ENCODE measurements at regions not wholly inside any gene's neighbourhood (a gene's known extent, or its start where the extent isn't known, plus 50 kb on each side); places are given as distances from the start of the nearest gene placed in this dataset.

DNA sequence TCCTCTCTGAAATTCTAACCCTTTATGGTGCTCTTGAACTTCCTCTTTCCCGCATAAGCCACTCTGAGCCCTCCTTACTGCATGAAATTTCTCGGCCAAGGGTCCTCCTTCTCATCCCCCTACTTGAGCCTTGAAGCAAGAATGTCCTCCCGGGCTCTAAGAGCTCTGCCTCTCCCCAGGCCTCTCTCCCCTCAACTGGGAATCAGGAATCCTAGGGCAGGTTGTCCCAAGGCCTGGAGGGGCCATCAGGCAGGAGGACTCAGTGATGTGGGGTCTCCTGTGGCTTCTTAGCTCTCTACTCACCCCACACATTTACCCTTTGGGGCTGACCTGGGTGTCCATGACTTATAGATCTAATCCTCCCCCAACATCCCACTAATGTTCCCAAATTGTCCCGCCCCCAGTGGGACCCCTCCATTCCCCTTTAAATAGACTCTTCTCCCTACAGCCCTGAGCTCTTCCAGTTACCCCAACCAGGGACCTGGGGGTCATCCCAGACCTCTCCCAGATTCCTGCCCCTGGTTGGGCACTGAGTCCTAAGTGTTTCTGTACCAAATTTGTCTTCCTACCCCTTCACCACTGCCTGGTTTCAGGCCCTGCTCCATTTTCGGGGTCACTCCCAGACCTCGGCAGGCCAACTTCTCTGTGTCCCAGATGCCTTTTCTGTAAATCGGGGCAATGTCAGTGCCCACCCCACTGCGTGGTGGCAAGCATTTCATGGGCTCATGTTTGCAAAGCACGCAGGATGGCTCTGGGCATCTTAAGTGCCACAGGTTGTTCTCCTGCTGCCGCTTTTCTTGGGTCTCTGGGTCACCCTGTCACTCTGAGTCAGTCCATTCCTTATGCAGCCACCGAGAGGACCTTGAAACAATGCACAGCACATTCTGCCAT lies 171.2 kb downstream of the ASB1 start:
- CTCF ChIA-PET = no interaction called here
- TF ChIP-seq CTCF (IDR thresholded peaks at IDR 0.05; ENCODE audit: control extremely low read depth, extremely low read depth, low read depth, missing control alignments) = no peak
- POLR2A ChIA-PET = no interaction called here
- no peak for DNase-seq (ENCODE audit: extremely low spot score)

DNA sequence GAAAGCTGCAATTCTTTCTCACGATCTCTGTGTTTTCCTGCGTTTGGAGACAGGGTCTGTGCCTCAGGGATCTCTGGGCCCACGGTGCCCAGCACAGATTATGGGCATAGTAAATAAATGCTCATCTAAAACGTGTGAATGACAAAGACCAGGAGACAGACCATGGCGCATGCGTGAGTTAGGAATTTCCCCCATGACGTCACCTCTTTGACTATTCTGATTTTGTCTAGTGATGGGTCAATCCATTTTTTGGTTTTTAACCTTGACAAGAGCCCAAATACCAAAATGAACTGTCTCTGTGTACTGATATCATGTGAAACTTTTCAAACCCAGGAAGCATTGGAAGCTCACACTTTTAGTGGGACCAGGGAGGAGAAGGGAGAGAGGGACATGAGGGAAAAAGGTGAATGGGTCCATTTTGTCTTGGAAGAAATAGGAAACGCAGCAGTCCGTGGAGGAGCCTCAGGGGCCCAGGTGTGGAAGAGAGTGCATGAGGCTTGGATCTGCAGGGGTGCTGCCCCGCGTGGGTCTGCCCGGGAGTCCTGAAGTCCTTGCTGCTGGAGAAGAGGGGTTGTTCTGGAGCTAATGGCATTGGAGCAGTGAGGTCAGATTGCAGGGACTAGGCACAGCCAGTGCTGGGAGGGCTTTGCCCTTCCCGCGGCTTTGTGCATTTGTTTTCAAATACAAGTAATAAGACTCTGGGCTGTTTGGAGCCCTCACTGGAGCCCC lies 172.2 kb downstream of the ASB1 start:
- ChIA-PET POLR2A (no interaction called here), CTCF (no interaction called here)
- no peak for TF ChIP-seq CTCF (IDR thresholded peaks at IDR 0.05; ENCODE audit: control extremely low read depth, extremely low read depth, low read depth, missing control alignments)
- DNase-seq (ENCODE audit: extremely low spot score) = no peak

- ChIA-PET POLR2A (no interaction called here), CTCF (no interaction called here)
- DNase-seq (ENCODE audit: extremely low spot score) = no peak
- TF ChIP-seq CTCF (IDR thresholded peaks at IDR 0.05; ENCODE audit: control extremely low read depth, extremely low read depth, low read depth, missing control alignments) = no peak
Measured at GRCh38 chr2:238599549-238600505, 173.1 kb downstream of the ASB1 start.

- TF ChIP-seq CTCF (IDR thresholded peaks at IDR 0.05; ENCODE audit: control extremely low read depth, extremely low read depth, low read depth, missing control alignments) = no peak
- no peak for DNase-seq (ENCODE audit: extremely low spot score)
- POLR2A ChIA-PET = no interaction called here
- CTCF ChIA-PET = no interaction called here
Measured at GRCh38 chr2:238600506-238601432, 174.0 kb downstream of the ASB1 start.

DNA sequence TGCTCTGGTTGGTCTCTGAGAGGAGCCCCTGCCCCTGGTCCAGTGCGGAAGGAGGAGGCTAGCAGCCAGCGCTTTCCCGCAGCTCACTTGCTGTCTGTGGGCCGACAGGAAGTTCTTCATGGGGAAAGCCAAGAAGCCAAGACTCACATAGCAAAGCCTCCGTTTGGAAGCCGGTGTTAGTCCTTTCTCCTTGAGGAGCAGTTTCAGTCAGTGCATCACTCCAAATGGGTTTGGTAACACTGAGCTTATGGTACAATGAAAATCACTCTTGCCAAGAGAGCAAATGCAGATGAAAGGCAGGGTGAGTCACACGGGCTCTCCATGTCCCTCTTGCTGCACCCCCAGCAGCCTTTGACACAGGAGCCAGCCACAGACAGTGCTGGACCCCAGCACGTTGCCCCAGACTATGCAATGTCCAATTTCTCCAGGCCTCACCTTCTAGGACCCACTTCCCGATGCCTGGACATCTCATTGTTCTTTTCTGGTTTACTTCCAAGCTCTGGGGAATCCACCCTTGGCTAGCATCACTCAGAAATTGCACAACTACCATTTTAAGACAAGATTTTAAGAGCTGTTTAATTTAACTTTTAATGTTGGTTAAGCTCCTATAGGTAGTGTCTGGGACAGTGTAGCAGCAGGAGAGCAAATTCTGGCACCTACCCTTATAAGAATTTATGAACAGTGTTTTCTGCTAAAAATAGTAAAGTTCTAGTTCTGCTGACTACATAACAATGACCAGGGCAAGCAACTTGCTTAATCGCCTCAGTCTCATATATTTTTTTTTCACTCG lies 174.9 kb downstream of the ASB1 start:
- ChIA-PET POLR2A (no interaction called here), CTCF (no interaction called here)
- no peak for TF ChIP-seq CTCF (IDR thresholded peaks at IDR 0.05; ENCODE audit: control extremely low read depth, extremely low read depth, low read depth, missing control alignments)
- DNase-seq (ENCODE audit: extremely low spot score) = no peak
